ENCODE measurements at regions not wholly inside any gene's neighbourhood (a gene's known extent, or its start where the extent isn't known, plus 50 kb on each side); places are given as distances from the start of the nearest gene placed in this dataset.

- no peaks in the 10 kb centered on the region for H3K9me2 ChIP-seq (ENCODE audit: low read depth, low read length)
- TF ChIP-seq EZH2 (IDR thresholded peaks at IDR 0.05; ENCODE audit: borderline replicate concordance, low read length) (no peak), CTCF (IDR thresholded peaks at IDR 0.05; ENCODE audit: low read length) (no peak)
Measured at GRCh38 chr12:45102818-45103217, 51.9 kb upstream of the DBX2 start.

DNA sequence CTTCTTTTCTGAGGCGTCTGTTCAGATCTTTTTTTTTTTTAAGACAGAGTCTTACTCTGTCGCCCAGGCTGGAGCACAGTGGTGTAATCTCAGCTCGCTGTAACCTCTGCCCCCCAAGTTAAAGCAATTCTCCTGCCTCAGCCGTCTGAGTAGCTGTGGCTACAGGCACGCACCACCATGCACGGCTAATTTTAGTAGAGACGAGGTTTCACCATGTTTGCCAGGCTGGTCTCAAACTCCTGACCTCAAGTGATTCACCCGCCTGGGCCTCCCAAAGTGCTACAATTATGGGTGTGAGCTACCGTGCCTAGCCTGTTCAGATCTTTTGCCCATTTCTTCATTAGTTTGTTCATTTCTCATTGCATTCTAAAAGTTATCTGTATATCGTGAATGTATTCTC lies 55.1 kb upstream of the DBX2 start:
- Histone ChIP-seq H3K4me2 (ENCODE audit: low read length) (no peak overlapping the region), H4K20me1 (ENCODE audit: insufficient read depth, low read length) (no peaks in the 10 kb centered on the region), H3K4me3 (ENCODE audit: low read depth, low read length, poor library complexity, severe bottlenecking) (no peak overlapping the region), H3K27ac (ENCODE audit: low read depth, low read length, poor library complexity, severe bottlenecking) (no peak overlapping the region), H3K9me2 (ENCODE audit: low read depth, low read length) (no peaks in the 10 kb centered on the region), H3F3A (ENCODE audit: insufficient read depth, low read length) (no peaks in the 10 kb centered on the region), H3K36me3 (ENCODE audit: insufficient read depth, low read length) (no peaks in the 10 kb centered on the region), H3K27me3 (ENCODE audit: insufficient read depth, low read length) (no peaks in the 10 kb centered on the region), H3K9ac (ENCODE audit: low read length) (no peak overlapping the region), H3K79me2 (ENCODE audit: insufficient read depth, low read length) (no peaks in the 10 kb centered on the region), H3K4me1 (ENCODE audit: insufficient read depth, low read length, severe bottlenecking) (no peaks in the 10 kb centered on the region), H3K9me3 (ENCODE audit: low read length) (no peaks in the 10 kb centered on the region), H2AFZ (ENCODE audit: low read length) (no peak overlapping the region)
- TF ChIP-seq CTCF (IDR thresholded peaks at IDR 0.05; ENCODE audit: low read length): no peak
- TF ChIP-seq EZH2 (IDR thresholded peaks at IDR 0.05; ENCODE audit: borderline replicate concordance, low read length): no peak

More at GRCh38 chr12:45102818-45103217, 51.9 kb upstream of the DBX2 start:
- Histone ChIP-seq H3K36me3 (ENCODE audit: insufficient read depth, low read length) (no peaks in the 10 kb centered on the region), H3K9me3 (ENCODE audit: low read length) (no peaks in the 10 kb centered on the region), H3F3A (ENCODE audit: insufficient read depth, low read length) (no peaks in the 10 kb centered on the region), H3K27ac (ENCODE audit: low read depth, low read length, poor library complexity, severe bottlenecking) (no peak overlapping the region), H3K4me2 (ENCODE audit: low read length) (no peak overlapping the region), H3K4me1 (ENCODE audit: insufficient read depth, low read length, severe bottlenecking) (no peaks in the 10 kb centered on the region), H3K27me3 (ENCODE audit: insufficient read depth, low read length) (no peaks in the 10 kb centered on the region), H3K79me2 (ENCODE audit: insufficient read depth, low read length) (no peaks in the 10 kb centered on the region), H3K4me3 (ENCODE audit: low read depth, low read length, poor library complexity, severe bottlenecking) (no peak overlapping the region), H4K20me1 (ENCODE audit: insufficient read depth, low read length) (no peaks in the 10 kb centered on the region), H3K9ac (ENCODE audit: low read length) (no peak overlapping the region), H2AFZ (ENCODE audit: low read length) (no peak overlapping the region)

DNA sequence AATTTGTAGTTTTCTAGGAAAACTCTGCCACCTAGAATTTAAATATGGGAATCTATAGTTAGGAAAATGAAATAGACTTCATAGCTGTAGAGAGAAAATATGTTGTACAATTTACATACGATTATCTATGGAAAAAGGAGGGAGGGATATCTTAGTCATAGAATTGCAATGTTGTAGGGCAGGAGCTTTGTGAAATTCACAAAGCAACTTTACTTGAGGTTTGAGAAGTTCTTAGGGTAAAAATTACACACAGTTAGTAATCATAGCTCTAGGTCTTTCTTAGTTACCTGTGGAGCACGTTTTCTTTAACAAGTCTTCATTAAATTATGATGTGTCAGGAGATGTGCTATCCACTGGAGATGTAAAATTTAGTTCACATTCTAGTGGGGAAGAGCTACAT lies 61.4 kb upstream of the DBX2 start:
- Histone ChIP-seq H3K27ac (ENCODE audit: low read depth, low read length, poor library complexity, severe bottlenecking) (no peak overlapping the region), H3K36me3 (ENCODE audit: insufficient read depth, low read length) (no peaks in the 10 kb centered on the region), H3K9ac (ENCODE audit: low read length) (no peak overlapping the region), H3K4me3 (ENCODE audit: low read depth, low read length, poor library complexity, severe bottlenecking) (no peak overlapping the region), H2AFZ (ENCODE audit: low read length) (no peak overlapping the region), H4K20me1 (ENCODE audit: insufficient read depth, low read length) (no peaks in the 10 kb centered on the region), H3K9me2 (ENCODE audit: low read depth, low read length) (no peaks in the 10 kb centered on the region), H3K4me2 (ENCODE audit: low read length) (no peak overlapping the region), H3K9me3 (ENCODE audit: low read length) (no peaks in the 10 kb centered on the region), H3K27me3 (ENCODE audit: insufficient read depth, low read length) (no peaks in the 10 kb centered on the region), H3F3A (ENCODE audit: insufficient read depth, low read length) (no peaks in the 10 kb centered on the region), H3K79me2 (ENCODE audit: insufficient read depth, low read length) (no peaks in the 10 kb centered on the region), H3K4me1 (ENCODE audit: insufficient read depth, low read length, severe bottlenecking) (no peaks in the 10 kb centered on the region)
- TF ChIP-seq CTCF (IDR thresholded peaks at IDR 0.05; ENCODE audit: low read length) (no peak), EZH2 (IDR thresholded peaks at IDR 0.05; ENCODE audit: borderline replicate concordance, low read length) (no peak)
